Dendritic cell treated with granulocyte-macrophage colony-stimulating factor and Interleukin-4, amounts not matched to agents 40 ng/mL and 50 ng/mL, for 4 days (primary cell): ENCODE measurements at regions not wholly inside any gene's neighbourhood (a gene's known extent, or its start where the extent isn't known, plus 50 kb on each side); places are given as distances from the start of the nearest gene placed in this dataset.

Experiments used
- H3K27ac Mint-ChIP-seq: one replicate; pipeline ENCODE4 v1.8.0; 2022; ENCODE audit warnings: mild to moderate bottlenecking, mixed read lengths
- H3K27me3 Mint-ChIP-seq: one replicate; pipeline ENCODE4 v1.8.0; 2022; ENCODE audit warnings: mild to moderate bottlenecking, mixed read lengths
- H3K36me3 Mint-ChIP-seq: one replicate; pipeline ENCODE4 v1.8.0; 2022; ENCODE audit warnings: low read depth, mixed read lengths
- H3K4me1 Mint-ChIP-seq: one replicate; pipeline ENCODE4 v1.8.0; 2022; ENCODE audit warnings: low read depth, mixed read lengths
- H3K4me3 Mint-ChIP-seq: one replicate; pipeline ENCODE4 v1.8.0; 2022; ENCODE audit warnings: mild to moderate bottlenecking, moderate library complexity, mixed read lengths
- H3K9me3 Mint-ChIP-seq: one replicate; pipeline ENCODE4 v1.8.0; 2022; ENCODE audit warnings: mixed read lengths
- intact Hi-C: fragments of 100-400 bp; cut with micrococcal nuclease; formaldehyde crosslinking; loops from one replicate; pipeline ENCODE4 v1.15.0; 2022

DNA sequence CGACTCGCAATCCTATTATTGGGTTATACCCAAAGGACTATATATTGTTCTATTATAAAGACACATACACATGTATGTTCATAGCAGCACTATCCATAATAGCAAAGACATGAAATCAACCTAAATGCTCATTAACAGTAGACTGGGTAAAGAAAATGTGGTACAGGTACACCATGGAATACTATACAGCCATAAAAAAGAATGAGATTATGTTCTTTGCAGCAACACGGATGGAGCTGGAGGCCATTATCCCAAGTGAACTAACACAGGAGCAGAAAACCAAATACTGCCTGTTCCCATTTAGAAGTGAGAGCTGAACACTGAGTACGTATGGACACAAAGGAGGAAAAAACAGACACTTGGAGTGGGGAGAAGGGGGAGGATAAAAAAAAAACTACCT is 536.8 kb upstream of the DPP6 start:
- no peak overlapping the region for H3K4me3 Mint-ChIP-seq
- H3K4me1 Mint-ChIP-seq = no peaks in the 10 kb centered on the region
- H3K9me3 Mint-ChIP-seq = peaks cover 52% of the 10 kb centered on the region
- no peaks in the 10 kb centered on the region for H3K27me3 Mint-ChIP-seq
- no peaks in the 10 kb centered on the region for H3K36me3 Mint-ChIP-seq
- H3K27ac Mint-ChIP-seq = no peak overlapping the region
- intact Hi-C loops = no loop called here

DNA sequence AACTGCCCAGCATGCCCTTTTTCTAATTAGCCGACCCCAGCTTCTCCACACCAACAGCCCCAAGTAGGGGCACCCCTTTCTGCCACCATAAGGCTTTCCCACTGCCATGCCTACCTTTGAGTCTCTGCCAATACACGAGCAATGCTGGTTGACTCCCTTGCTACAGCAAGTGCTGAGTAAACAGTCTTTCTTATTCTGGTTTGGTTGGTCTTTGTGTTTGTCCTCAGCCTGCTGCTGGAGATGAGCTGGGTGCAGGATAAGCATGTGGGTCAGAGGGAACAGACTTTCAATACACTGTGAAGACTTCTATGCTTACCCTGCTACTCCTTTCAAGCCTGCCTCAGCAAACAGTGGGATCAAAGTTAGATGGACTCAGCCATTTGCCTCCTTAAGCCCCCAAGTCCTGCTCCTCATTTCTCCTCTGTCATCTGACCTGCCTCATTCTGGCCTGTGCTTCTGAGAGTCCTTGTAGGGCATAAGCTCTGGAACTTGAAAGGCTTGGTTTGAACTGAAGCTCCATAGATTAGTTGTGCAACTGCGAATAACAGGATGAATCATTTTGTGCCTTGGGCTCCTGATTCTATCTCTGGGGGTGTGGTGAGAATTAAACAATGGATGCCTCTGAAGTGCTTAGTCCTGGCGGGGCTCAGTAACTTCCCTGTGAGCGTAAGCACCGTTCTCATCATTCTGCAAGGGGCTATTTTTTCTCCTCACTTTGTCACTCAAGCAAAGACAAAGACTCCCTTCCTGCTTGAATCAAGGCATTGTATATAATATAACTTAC is 533.8 kb upstream of the DPP6 start:
- H3K27me3 Mint-ChIP-seq = no peaks in the 10 kb centered on the region
- no peaks in the 10 kb centered on the region for H3K36me3 Mint-ChIP-seq
- intact Hi-C loops = no loop called here
- H3K27ac Mint-ChIP-seq = no peak overlapping the region
- H3K9me3 Mint-ChIP-seq = peaks cover 43% of the 10 kb centered on the region
- no peak overlapping the region for H3K4me3 Mint-ChIP-seq
- H3K4me1 Mint-ChIP-seq = no peaks in the 10 kb centered on the region

GRCh38 chr7:153521370-153521769 is 530.8 kb upstream of the DPP6 start:
- Mint-ChIP-seq H3K36me3 (no peaks in the 10 kb centered on the region), H3K27me3 (no peaks in the 10 kb centered on the region), H3K4me1 (no peaks in the 10 kb centered on the region), H3K27ac (no peak overlapping the region), H3K9me3 (peaks cover 30% of the 10 kb centered on the region), H3K4me3 (no peak overlapping the region)
- intact Hi-C loops = no loop called here

GRCh38 chr7:153522261-153522660 is 529.9 kb upstream of the DPP6 start:
- intact Hi-C loops = no loop called here
- Mint-ChIP-seq H3K27ac (no peak overlapping the region), H3K4me1 (no peaks in the 10 kb centered on the region), H3K9me3 (peaks cover 35% of the 10 kb centered on the region), H3K27me3 (no peaks in the 10 kb centered on the region), H3K4me3 (no peak overlapping the region), H3K36me3 (no peaks in the 10 kb centered on the region)

GRCh38 chr7:153523320-153524015 is 528.7 kb upstream of the DPP6 start:
- Mint-ChIP-seq H3K27me3 (no peaks in the 10 kb centered on the region), H3K4me3 (no peak overlapping the region), H3K27ac (no peak overlapping the region), H3K36me3 (no peaks in the 10 kb centered on the region), H3K9me3 (peaks cover 35% of the 10 kb centered on the region), H3K4me1 (no peaks in the 10 kb centered on the region)
- intact Hi-C loops = no loop called here

DNA sequence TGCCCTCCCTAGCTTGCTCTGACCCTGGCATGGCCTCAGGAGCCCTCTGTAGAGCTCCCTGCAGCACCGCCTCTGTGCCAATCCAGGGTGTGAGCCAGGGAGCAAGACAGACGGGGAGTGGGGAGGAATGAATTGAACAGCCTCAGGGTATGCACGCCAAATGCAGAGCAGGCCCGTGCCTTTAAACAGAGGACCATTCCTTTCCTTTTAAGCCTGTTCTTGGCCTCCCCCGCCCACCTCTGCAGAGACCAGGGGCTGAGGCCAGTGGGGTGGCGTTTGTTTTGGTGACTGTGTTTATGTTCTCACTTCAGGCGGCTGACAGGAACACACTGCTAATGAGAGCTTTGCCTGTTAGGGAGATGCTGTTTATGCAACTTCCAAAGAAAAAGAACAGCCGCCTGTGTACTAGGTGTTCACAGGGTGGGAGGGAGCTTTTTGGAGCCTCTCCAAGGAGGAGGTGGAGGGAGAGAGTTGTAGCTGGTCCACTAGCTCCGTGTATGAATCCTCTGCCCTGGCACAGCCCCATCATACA is 528.1 kb upstream of the DPP6 start:
- Mint-ChIP-seq H3K4me1 (no peaks in the 10 kb centered on the region), H3K4me3 (no peak overlapping the region)
- intact Hi-C loops = no loop called here

GRCh38 chr7:153529100-153529499 is 523.1 kb upstream of the DPP6 start:
- H3K4me3 Mint-ChIP-seq = no peak overlapping the region
- H3K27me3 Mint-ChIP-seq = no peaks in the 10 kb centered on the region
- H3K4me1 Mint-ChIP-seq = no peaks in the 10 kb centered on the region
- intact Hi-C loops = no loop called here
- H3K27ac Mint-ChIP-seq = no peak overlapping the region
- H3K9me3 Mint-ChIP-seq = peaks cover 50% of the 10 kb centered on the region
- H3K36me3 Mint-ChIP-seq = no peaks in the 10 kb centered on the region

More for the DNA sequence above, 528.1 kb upstream of the DPP6 start:
- no peaks in the 10 kb centered on the region for H3K36me3 Mint-ChIP-seq
- H3K27ac Mint-ChIP-seq = no peak overlapping the region
- no peaks in the 10 kb centered on the region for H3K27me3 Mint-ChIP-seq
- peaks cover 37% of the 10 kb centered on the region for H3K9me3 Mint-ChIP-seq

- no peaks in the 10 kb centered on the region for H3K27me3 Mint-ChIP-seq
- H3K4me1 Mint-ChIP-seq = no peaks in the 10 kb centered on the region
- H3K4me3 Mint-ChIP-seq = no peak overlapping the region
- peaks cover 50% of the 10 kb centered on the region for H3K9me3 Mint-ChIP-seq
- no peak overlapping the region for H3K27ac Mint-ChIP-seq
- H3K36me3 Mint-ChIP-seq = no peaks in the 10 kb centered on the region
- intact Hi-C loops = no loop called here
Measured at GRCh38 chr7:153529651-153530165, 522.5 kb upstream of the DPP6 start.

GRCh38 chr7:153530441-153530840 is 521.8 kb upstream of the DPP6 start:
- H3K27me3 Mint-ChIP-seq = no peaks in the 10 kb centered on the region
- H3K27ac Mint-ChIP-seq = no peak overlapping the region
- H3K4me1 Mint-ChIP-seq = no peaks in the 10 kb centered on the region
- no peaks in the 10 kb centered on the region for H3K36me3 Mint-ChIP-seq
- intact Hi-C loops = no loop called here
- peaks cover 53% of the 10 kb centered on the region for H3K9me3 Mint-ChIP-seq
- no peak overlapping the region for H3K4me3 Mint-ChIP-seq

DNA sequence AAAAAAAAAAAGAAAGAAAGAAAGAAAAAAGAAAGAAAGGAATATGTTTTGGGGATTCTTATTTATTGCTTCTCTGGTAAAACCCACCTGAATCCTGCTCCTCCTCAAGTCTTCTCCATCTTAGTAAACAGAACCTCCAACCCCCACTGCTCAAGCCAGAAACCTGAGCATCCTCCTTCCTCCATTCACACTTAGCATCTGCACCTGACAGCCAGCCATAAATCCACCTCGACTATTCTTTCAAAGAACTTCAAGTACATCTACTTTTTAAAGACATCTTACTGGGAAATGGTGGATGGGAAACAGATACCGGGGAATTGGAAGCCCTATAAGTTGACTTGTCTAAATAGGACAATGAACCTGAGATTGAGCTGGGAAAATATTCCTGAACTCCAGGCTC is 519.9 kb upstream of the DPP6 start:
- intact Hi-C loops = no loop called here
- no peaks in the 10 kb centered on the region for H3K4me1 Mint-ChIP-seq
- H3K36me3 Mint-ChIP-seq = no peaks in the 10 kb centered on the region
- no peak overlapping the region for H3K27ac Mint-ChIP-seq
- H3K27me3 Mint-ChIP-seq = no peaks in the 10 kb centered on the region
- peaks cover 62% of the 10 kb centered on the region for H3K9me3 Mint-ChIP-seq
- H3K4me3 Mint-ChIP-seq = no peak overlapping the region

DNA sequence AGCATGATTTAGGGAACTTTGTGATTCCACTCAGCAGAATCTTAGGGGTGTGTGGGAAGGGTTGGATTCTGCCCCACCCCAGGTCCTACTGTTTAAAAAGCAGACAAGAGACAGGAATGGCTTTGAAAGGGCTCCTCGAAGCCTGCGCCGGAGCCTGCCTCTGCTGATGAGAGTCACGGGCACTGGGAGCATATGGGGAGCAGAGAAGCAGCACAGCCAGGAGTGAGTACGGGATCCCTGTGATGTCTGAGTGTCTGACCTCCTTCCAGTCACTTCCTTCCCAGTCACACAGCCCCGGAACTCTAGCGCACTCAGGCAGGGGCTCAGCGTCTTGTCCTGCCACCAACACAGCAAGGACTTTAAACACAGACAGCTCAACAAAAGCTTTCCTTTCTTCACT is 514.9 kb upstream of the DPP6 start:
- Mint-ChIP-seq H3K36me3 (no peaks in the 10 kb centered on the region), H3K4me3 (no peak overlapping the region), H3K4me1 (no peaks in the 10 kb centered on the region), H3K9me3 (peaks cover 44% of the 10 kb centered on the region), H3K27ac (no peak overlapping the region), H3K27me3 (no peaks in the 10 kb centered on the region)
- intact Hi-C loops = no loop called here

GRCh38 chr7:153541903-153542302 is 510.3 kb upstream of the DPP6 start:
- H3K4me1 Mint-ChIP-seq = no peaks in the 10 kb centered on the region
- H3K4me3 Mint-ChIP-seq = no peak overlapping the region
- H3K27ac Mint-ChIP-seq = no peak overlapping the region
- intact Hi-C loops = no loop called here
- peaks cover 45% of the 10 kb centered on the region for H3K9me3 Mint-ChIP-seq
- no peaks in the 10 kb centered on the region for H3K36me3 Mint-ChIP-seq
- H3K27me3 Mint-ChIP-seq = no peaks in the 10 kb centered on the region

GRCh38 chr7:153543232-153543631 is 509.0 kb upstream of the DPP6 start:
- H3K4me1 Mint-ChIP-seq = no peaks in the 10 kb centered on the region
- no peak overlapping the region for H3K27ac Mint-ChIP-seq
- intact Hi-C loops = no loop called here
- no peak overlapping the region for H3K4me3 Mint-ChIP-seq
- peaks cover 46% of the 10 kb centered on the region for H3K9me3 Mint-ChIP-seq
- no peaks in the 10 kb centered on the region for H3K27me3 Mint-ChIP-seq
- no peaks in the 10 kb centered on the region for H3K36me3 Mint-ChIP-seq

DNA sequence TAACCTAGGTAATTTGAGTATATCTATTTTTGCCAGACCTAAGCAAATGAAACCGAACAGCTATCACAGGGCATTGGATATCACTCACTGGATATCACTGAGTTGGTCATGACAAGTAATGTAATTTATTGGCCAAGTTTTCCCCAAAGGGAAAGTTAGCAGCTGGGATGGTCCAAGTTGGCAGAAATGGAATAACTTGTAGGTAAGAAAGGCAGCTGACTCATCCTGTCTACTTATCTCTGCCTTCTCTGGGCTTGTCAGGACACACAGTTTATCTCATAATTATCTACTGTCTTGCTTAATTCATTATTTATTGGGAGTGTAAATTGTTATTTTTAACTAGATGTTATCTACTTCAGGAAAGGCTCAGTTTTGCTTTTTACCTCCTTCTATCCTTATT is 502.0 kb upstream of the DPP6 start:
- H3K36me3 Mint-ChIP-seq = no peaks in the 10 kb centered on the region
- H3K4me3 Mint-ChIP-seq = no peak overlapping the region
- intact Hi-C loops = no loop called here

More for the DNA sequence above, 502.0 kb upstream of the DPP6 start:
- Mint-ChIP-seq H3K4me1 (no peaks in the 10 kb centered on the region), H3K9me3 (peaks cover 31% of the 10 kb centered on the region), H3K27ac (no peak overlapping the region), H3K27me3 (no peaks in the 10 kb centered on the region)
